Activated CD4-positive, alpha-beta T cell treated with anti-CD3 and anti-CD28 coated beads, Interleukin-2, amount 10 ng/mL, durations not matched to agents 24 days and 14 days (primary cell): ENCODE measurements at regions not wholly inside any gene's neighbourhood (a gene's known extent, or its start where the extent isn't known, plus 50 kb on each side); places are given as distances from the start of the nearest gene placed in this dataset.

ENCODE experiments used
- DNase-seq: peaks from one replicate; pipeline ENCODE4 v3.0.0; 2022
- H3K27ac Mint-ChIP-seq: one replicate; pipeline ENCODE4 v1.8.0; 2022; ENCODE audit warnings: mild to moderate bottlenecking, mixed read lengths
- H3K27me3 Mint-ChIP-seq: one replicate; pipeline ENCODE4 v1.8.0; 2022; ENCODE audit warnings: mixed read lengths
- H3K36me3 Mint-ChIP-seq: one replicate; pipeline ENCODE4 v1.8.0; 2022; ENCODE audit warnings: low read depth, mild to moderate bottlenecking, mixed read lengths
- H3K4me1 Mint-ChIP-seq: one replicate; pipeline ENCODE4 v1.8.0; 2021; ENCODE audit warnings: mixed read lengths
- H3K4me3 Mint-ChIP-seq: one replicate; pipeline ENCODE4 v1.8.0; 2022; ENCODE audit warnings: mild to moderate bottlenecking, moderate library complexity, mixed read lengths
- H3K9me3 Mint-ChIP-seq: one replicate; pipeline ENCODE4 v1.8.0; 2021; ENCODE audit warnings: mixed read lengths
- intact Hi-C: fragments of 100-400 bp; cut with micrococcal nuclease; formaldehyde crosslinking; loops from one replicate; pipeline ENCODE4 v1.15.1; 2023

- Mint-ChIP-seq H3K27me3 (peaks cover 3% of the 10 kb centered on the region), H3K36me3 (no peaks in the 10 kb centered on the region), H3K9me3 (no peaks in the 10 kb centered on the region), H3K27ac (no peak overlapping the region), H3K4me1 (peaks cover 3% of the 10 kb centered on the region), H3K4me3 (no peak overlapping the region)
- no peak for DNase-seq
- intact Hi-C loops, result no loop called here
Measured at GRCh38 chr12:76702946-76703345, 61.0 kb upstream of the ZDHHC17 start.

GRCh38 chr12:76704693-76705092 lies 59.2 kb upstream of the ZDHHC17 start:
- intact Hi-C loops, result no loop called here
- no peak overlapping the region for H3K27ac Mint-ChIP-seq
- DNase-seq, result no peak
- peaks cover 3% of the 10 kb centered on the region for H3K27me3 Mint-ChIP-seq
- peaks cover 3% of the 10 kb centered on the region for H3K4me1 Mint-ChIP-seq
- H3K9me3 Mint-ChIP-seq, result no peaks in the 10 kb centered on the region
- no peaks in the 10 kb centered on the region for H3K36me3 Mint-ChIP-seq
- H3K4me3 Mint-ChIP-seq, result no peak overlapping the region

GRCh38 chr12:76706101-76706500 lies 57.8 kb upstream of the ZDHHC17 start:
- Mint-ChIP-seq H3K27me3 (peaks cover 3% of the 10 kb centered on the region), H3K4me1 (peaks cover 3% of the 10 kb centered on the region), H3K27ac (no peak overlapping the region), H3K4me3 (no peak overlapping the region), H3K9me3 (no peaks in the 10 kb centered on the region), H3K36me3 (no peaks in the 10 kb centered on the region)
- intact Hi-C loops, result no loop called here
- no peak for DNase-seq

GRCh38 chr12:76706761-76707160 lies 57.2 kb upstream of the ZDHHC17 start:
- H3K4me1 Mint-ChIP-seq, result peaks cover 3% of the 10 kb centered on the region

GRCh38 chr12:76707772-76708171 lies 56.1 kb upstream of the ZDHHC17 start:
- Mint-ChIP-seq H3K36me3 (no peaks in the 10 kb centered on the region), H3K27me3 (no peaks in the 10 kb centered on the region), H3K9me3 (no peaks in the 10 kb centered on the region), H3K27ac (no peak overlapping the region), H3K4me1 (peaks cover 3% of the 10 kb centered on the region), H3K4me3 (no peak overlapping the region)
- intact Hi-C loops, result no loop called here
- DNase-seq, result no peak

More at GRCh38 chr12:76706761-76707160, 57.2 kb upstream of the ZDHHC17 start:
- Mint-ChIP-seq H3K4me3 (no peak overlapping the region), H3K27ac (no peak overlapping the region), H3K9me3 (no peaks in the 10 kb centered on the region), H3K36me3 (no peaks in the 10 kb centered on the region), H3K27me3 (peaks cover 3% of the 10 kb centered on the region)
- DNase-seq, result no peak
- intact Hi-C loops, result no loop called here

- H3K4me1 Mint-ChIP-seq, result peaks cover 3% of the 10 kb centered on the region
- H3K27ac Mint-ChIP-seq, result no peak overlapping the region
- intact Hi-C loops, result no loop called here
- no peaks in the 10 kb centered on the region for H3K9me3 Mint-ChIP-seq
- H3K4me3 Mint-ChIP-seq, result no peak overlapping the region
- no peak for DNase-seq
- no peaks in the 10 kb centered on the region for H3K36me3 Mint-ChIP-seq
- H3K27me3 Mint-ChIP-seq, result no peaks in the 10 kb centered on the region
Measured at GRCh38 chr12:76708296-76708695, 55.6 kb upstream of the ZDHHC17 start.

GRCh38 chr12:76711241-76711640 lies 52.7 kb upstream of the ZDHHC17 start:
- Mint-ChIP-seq H3K27ac (no peak overlapping the region), H3K4me1 (no peaks in the 10 kb centered on the region), H3K36me3 (no peaks in the 10 kb centered on the region), H3K9me3 (no peaks in the 10 kb centered on the region), H3K27me3 (no peaks in the 10 kb centered on the region), H3K4me3 (no peak overlapping the region)
- intact Hi-C loops, result no loop called here
- DNase-seq, result no peak

- H3K4me3 Mint-ChIP-seq, result no peak overlapping the region
- H3K36me3 Mint-ChIP-seq, result no peaks in the 10 kb centered on the region
- DNase-seq, result no peak
- H3K27me3 Mint-ChIP-seq, result no peaks in the 10 kb centered on the region
- no peak overlapping the region for H3K27ac Mint-ChIP-seq
- intact Hi-C loops, result no loop called here
- H3K9me3 Mint-ChIP-seq, result no peaks in the 10 kb centered on the region
- no peaks in the 10 kb centered on the region for H3K4me1 Mint-ChIP-seq
Measured at GRCh38 chr12:76713130-76713529, 50.8 kb upstream of the ZDHHC17 start.

- intact Hi-C loops, result no loop called here
- no peak for DNase-seq
- Mint-ChIP-seq H3K4me1 (no peaks in the 10 kb centered on the region), H3K9me3 (no peaks in the 10 kb centered on the region), H3K36me3 (no peaks in the 10 kb centered on the region), H3K27me3 (no peaks in the 10 kb centered on the region), H3K27ac (no peak overlapping the region), H3K4me3 (no peak overlapping the region)
Measured at GRCh38 chr12:76713986-76714385, 49.9 kb upstream of the ZDHHC17 start.
